OCI-LY7 (cell line): ENCODE measurements at regions not wholly inside any gene's neighbourhood (a gene's known extent, or its start where the extent isn't known, plus 50 kb on each side); places are given as distances from the start of the nearest gene placed in this dataset.

Source experiments
- BruUV-seq: library from RNA; stranded (reverse); fragments of 400-500 nt; replicated peaks from 2 replicates; lab custom pipeline; 2021; lab: Mats Ljungman, UMichigan
- CTCF ChIA-PET: fragments of 300-600 bp; sonication (Branson Sonifier 250); formaldehyde crosslinking; loops from one replicate; lab custom pipeline; 2022; ENCODE audit warnings: antibody characterized with exemption; ENCODE audit not compliant: unreplicated experiment; lab: Charles Lee
- POLR2A ChIA-PET: fragments of 300-600 bp; sonication (Branson Sonifier 250); formaldehyde crosslinking; loops from one replicate; lab custom pipeline; 2022; ENCODE audit warnings: antibody characterized with exemption; lab: Charles Lee
- DNase-seq: peaks from one replicate; pipeline ENCODE4 v3.0.0-alpha.2; 2015; ENCODE audit warnings: low spot score
- H2AFZ ChIP-seq: fragments of 200-600 bp; sonication (generic), shearing (Covaris generic); 2 replicates; pipeline ENCODE4 v1.6.1; 2014; ENCODE audit warnings: mild to moderate bottlenecking, antibody characterized with exemption, low read length, moderate library complexity
- H3K27ac ChIP-seq: fragments of 200-600 bp; sonication (generic); 2 replicates; pipeline ENCODE4 v1.5.1; 2014; ENCODE audit warnings: mixed run types, low read depth, mild to moderate bottlenecking, moderate library complexity, low read length, inconsistent platforms; ENCODE audit not compliant: poor library complexity, severe bottlenecking
- H3K36me3 ChIP-seq: fragments of 200-600 bp; sonication (generic); 2 replicates; pipeline ENCODE4 v1.6.1; 2014; ENCODE audit warnings: mild to moderate bottlenecking, antibody characterized with exemption, low read length, moderate library complexity, mixed read lengths; ENCODE audit not compliant: insufficient read depth
- H3K4me1 ChIP-seq: fragments of 200-600 bp; sonication (generic); 2 replicates; pipeline ENCODE4 v1.5.1; 2014; ENCODE audit warnings: mild to moderate bottlenecking, low read length; ENCODE audit not compliant: insufficient read depth, poor library complexity, severe bottlenecking
- H3K4me2 ChIP-seq: fragments of 200-600 bp; sonication (generic); 2 replicates; pipeline ENCODE4 v1.6.1; 2014; ENCODE audit warnings: mild to moderate bottlenecking, low read length
- H3K4me3 ChIP-seq: fragments of 200-600 bp; sonication (generic); 2 replicates; pipeline ENCODE4 v1.5.1; 2014; ENCODE audit warnings: mild to moderate bottlenecking, low read depth, low read length; ENCODE audit not compliant: poor library complexity, severe bottlenecking
- H3K79me2 ChIP-seq: fragments of 200-600 bp; sonication (generic); 2 replicates; pipeline ENCODE4 v1.6.1; 2016; ENCODE audit warnings: low read depth, mild to moderate bottlenecking, low read length, moderate library complexity, mixed read lengths; ENCODE audit not compliant: insufficient read depth
- H3K9me2 ChIP-seq: fragments of 200-600 bp; sonication (generic); 2 replicates; pipeline ENCODE4 v1.6.1; 2016; ENCODE audit warnings: mild to moderate bottlenecking, low read length, mixed read lengths; ENCODE audit not compliant: insufficient read depth
- H3K9me3 ChIP-seq: fragments of 200-600 bp; sonication (generic); 2 replicates; pipeline ENCODE4 v1.6.1; 2014; ENCODE audit warnings: mild to moderate bottlenecking, mixed run types, low read length, mixed read lengths
- H4K20me1 ChIP-seq: fragments of 200-600 bp; sonication (generic); 2 replicates; pipeline ENCODE4 v1.6.1; 2014; ENCODE audit warnings: mild to moderate bottlenecking, antibody characterized with exemption, low read length, moderate library complexity, mixed read lengths; ENCODE audit not compliant: insufficient read depth
- CTCF ChIP-seq: fragments of 200-600 bp; sonication (generic); conservative IDR thresholded peaks from 2 replicates; pipeline ENCODE4 v1.5.1; 2014; ENCODE audit warnings: mild to moderate bottlenecking, antibody characterized with exemption, low read length, moderate library complexity, mixed read lengths
- EZH2phosphoT487 ChIP-seq: fragments of 200-600 bp; sonication (generic); IDR thresholded peaks from 2 replicates; pipeline ENCODE4 v1.6.1; 2018; ENCODE audit warnings: low read depth, borderline replicate concordance, mild to moderate bottlenecking, mixed run types, antibody characterized with exemption, low read length, moderate library complexity, mixed read lengths
- intact Hi-C: fragments of 100-400 bp; cut with micrococcal nuclease; formaldehyde crosslinking; loops from one replicate; pipeline ENCODE4 v1.10.0; 2022; ENCODE audit not compliant: unreplicated experiment

- ChIA-PET POLR2A (no interaction called here), CTCF (interaction anchor here (0.6 kb wide), 1 partner anchor 1119 kb away, joined by 3 read pairs; no protein-coding TSS in a partner anchor)
- intact Hi-C loops = no loop called here
- BruUV-seq = no TSS peak
- Histone ChIP-seq H3K4me3 (no peak overlapping the region), H3K4me2 (no peak overlapping the region), H3K27ac (no peak overlapping the region), H3K9me2 (no peaks in the 10 kb centered on the region), H3K36me3 (no peaks in the 10 kb centered on the region), H3K79me2 (no peaks in the 10 kb centered on the region), H2AFZ (no peak overlapping the region), H4K20me1 (no peaks in the 10 kb centered on the region), H3K4me1 (peaks cover 3% of the 10 kb centered on the region), H3K9me3 (0 out of 2 replicates have a peak, but pooled peaks cover 4% of the 10 kb centered on the region)
- no peak for DNase-seq
- TF ChIP-seq EZH2phosphoT487 (no peak), CTCF (no peak)
Observed at GRCh38 chr20:50418890-50419642, 91.1 kb upstream of the PTPN1 start.

GRCh38 chr20:50420380-50420779 is 89.8 kb upstream of the PTPN1 start:
- TF ChIP-seq EZH2phosphoT487 (no peak), CTCF (no peak)
- no peak for DNase-seq
- no peaks in the 10 kb centered on the region for H3K9me2 ChIP-seq
- no peaks in the 10 kb centered on the region for H3K36me3 ChIP-seq
- no peaks in the 10 kb centered on the region for H3K79me2 ChIP-seq
- H4K20me1 ChIP-seq = no peaks in the 10 kb centered on the region
- H3K4me3 ChIP-seq = no peak overlapping the region
- H3K4me2 ChIP-seq = no peak overlapping the region
- peaks cover 3% of the 10 kb centered on the region for H3K4me1 ChIP-seq
- intact Hi-C loops = no loop called here
- ChIA-PET CTCF (no interaction called here), POLR2A (no interaction called here)
- BruUV-seq = no TSS peak
- no peak overlapping the region for H3K27ac ChIP-seq
- 0 out of 2 replicates have a peak, but pooled peaks cover 4% of the 10 kb centered on the region for H3K9me3 ChIP-seq
- H2AFZ ChIP-seq = no peak overlapping the region
